NB4 (cell line): ENCODE measurements at regions not wholly inside any gene's neighbourhood (a gene's known extent, or its start where the extent isn't known, plus 50 kb on each side); places are given as distances from the start of the nearest gene placed in this dataset.

Experiments
- CTCF ChIP-seq: IDR thresholded peaks from one replicate; pipeline ENCODE4 v1.5.1; 2012; ENCODE audit warnings: low read depth, low read length
- MAX ChIP-seq: IDR thresholded peaks from 2 replicates; pipeline ENCODE4 v1.6.1; 2011; ENCODE audit warnings: low read depth, low read length
- POLR2A ChIP-seq: IDR thresholded peaks from 2 replicates; pipeline ENCODE4 v1.6.1; 2011; ENCODE audit warnings: mild to moderate bottlenecking; ENCODE audit not compliant: insufficient read length; ENCODE audit errors: extremely low read depth

- TF ChIP-seq MAX (no peak), CTCF (no peak), POLR2A (no peak)
Observed at GRCh38 chr12:19778797-19779196, 339.5 kb downstream of the AEBP2 start.
